GM23248 (cell line): ENCODE measurements at regions not wholly inside any gene's neighbourhood (a gene's known extent, or its start where the extent isn't known, plus 50 kb on each side); places are given as distances from the start of the nearest gene placed in this dataset.

Experiments
- EZH2 ChIP-seq: fragments of 200-600 bp; sonication (generic); IDR thresholded peaks from 2 replicates; pipeline ENCODE4 v1.6.1; 2018; ENCODE audit warnings: antibody characterized with exemption, mild to moderate bottlenecking; ENCODE audit not compliant: insufficient read depth, poor library complexity, severe bottlenecking
- EZH2phosphoT487 ChIP-seq: fragments of 200-600 bp; sonication (generic); IDR thresholded peaks from 2 replicates; pipeline ENCODE4 v1.6.1; 2018; ENCODE audit warnings: antibody characterized with exemption, moderate library complexity, mild to moderate bottlenecking, low read depth; ENCODE audit not compliant: insufficient read depth

- TF ChIP-seq EZH2 (no peak), EZH2phosphoT487 (no peak)
Observed at GRCh38 chr20:56826705-56827665, 197.9 kb downstream of the TFAP2C start.
